ENCODE measurements at regions not wholly inside any gene's neighbourhood (a gene's known extent, or its start where the extent isn't known, plus 50 kb on each side); places are given as distances from the start of the nearest gene placed in this dataset.

- TF ChIP-seq CTCF (IDR thresholded peaks at IDR 0.05; ENCODE audit: low read depth, low read length) (no peak), POLR2A (IDR thresholded peaks at IDR 0.05; ENCODE audit: extremely low read depth, insufficient read length) (no peak), MAX (IDR thresholded peaks at IDR 0.05; ENCODE audit: low read depth, low read length) (no peak), MYC (IDR thresholded peaks at IDR 0.05; ENCODE audit: low read depth, low read length) (no peak)
Observed at GRCh38 chr19:22503524-22503923, 81.4 kb upstream of the ZNF98 start.

Measured in NB4 (cell line).